ENCODE measurements at regions not wholly inside any gene's neighbourhood (a gene's known extent, or its start where the extent isn't known, plus 50 kb on each side); places are given as distances from the start of the nearest gene placed in this dataset.

DNA sequence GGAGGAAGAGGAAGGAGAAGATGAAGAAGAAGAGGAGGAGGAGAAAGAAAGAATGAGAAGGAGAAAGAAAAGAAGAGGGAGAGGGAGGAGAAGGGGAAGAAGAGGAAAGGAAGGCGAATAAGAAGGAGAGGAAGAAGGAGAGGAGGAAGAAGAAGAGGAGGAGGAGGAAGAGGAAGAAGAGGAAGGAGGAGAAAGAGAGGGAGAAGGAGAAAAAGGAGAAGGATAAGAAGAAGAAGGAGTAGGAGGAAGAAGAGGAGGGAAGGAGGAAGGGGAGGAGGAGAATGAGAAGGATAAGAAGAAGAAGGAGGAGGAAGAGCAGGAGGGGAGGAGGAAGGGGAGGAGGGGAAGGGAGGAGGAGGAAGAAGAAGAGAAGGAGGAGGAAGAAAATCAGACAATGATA lies 149.2 kb upstream of the LYZL2 start:
- peaks cover 0 to 5% (median 3%) of the 10 kb centered on the region in 4 donors for H3K4me1 ChIP-seq
- no peak for TF ChIP-seq POLR2A (IDR thresholded peaks at IDR 0.05)
- TF ChIP-seq EP300 (IDR thresholded peaks at IDR 0.05) = no peak
- no peak for ATAC-seq (ENCODE audit: low FRiP score in 2 of 2)
- H3K36me3 ChIP-seq = no peaks in the 10 kb centered on the region
- H3K27me3 ChIP-seq = no peaks in the 10 kb centered on the region
- H3K27ac ChIP-seq = no peak overlapping the region
- no peaks in the 10 kb centered on the region for H3K9me3 ChIP-seq
- H3K4me3 ChIP-seq = no peak overlapping the region
- DNase-seq = no peak
- 0% methylated on average over 1 of the region's 1 CpG for WGBS, 2 donors

DNA sequence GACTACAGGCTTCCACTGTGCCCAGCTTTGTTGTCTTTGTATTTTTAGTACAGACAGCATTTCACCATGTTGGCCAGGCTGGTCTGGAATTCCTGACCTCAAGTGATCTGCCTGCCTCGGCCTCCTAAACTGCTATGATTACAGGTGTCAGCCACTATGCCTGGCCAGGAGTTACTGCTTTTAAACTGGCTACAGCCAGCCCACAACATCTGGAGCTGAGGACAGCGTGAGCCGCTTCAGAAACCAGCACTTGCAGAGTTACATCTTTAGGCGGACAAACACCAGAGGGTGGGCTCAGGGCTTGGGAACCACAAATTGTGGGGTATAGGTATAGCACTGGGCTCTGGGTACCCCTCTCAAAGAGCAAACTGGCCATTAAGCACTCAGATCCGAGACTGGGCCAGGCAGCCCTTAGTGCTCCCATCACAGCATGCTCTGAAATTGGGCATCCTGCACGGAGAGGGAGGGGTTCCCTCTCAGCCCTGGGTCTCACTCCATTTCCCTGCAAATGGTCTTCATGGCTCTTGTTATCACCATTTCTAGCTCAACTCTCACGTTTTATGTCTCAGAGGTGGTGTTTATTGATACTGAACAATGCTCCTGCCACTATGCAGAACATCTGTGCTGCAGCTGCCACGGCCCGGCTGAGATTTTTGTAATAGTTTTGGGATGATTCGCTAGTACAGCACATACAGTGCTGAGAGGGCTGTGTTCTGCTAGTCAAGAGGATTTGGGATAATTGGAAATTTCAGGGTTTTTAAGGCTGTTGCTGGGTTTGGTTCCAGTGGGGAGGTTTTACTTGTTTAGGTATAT lies 146.4 kb upstream of the LYZL2 start:
- Histone ChIP-seq H3K4me1 (no peaks in the 10 kb centered on the region), H3K27me3 (no peaks in the 10 kb centered on the region), H3K27ac (no peak overlapping the region), H3K36me3 (no peaks in the 10 kb centered on the region), H3K9me3 (peaks cover 1 to 12% (median 6%) of the 10 kb centered on the region in 4 donors), H3K4me3 (no peak overlapping the region)
- DNase-seq = no peak
- peak in 1 of 2 donors; percentile 80 for ATAC-seq (ENCODE audit: low FRiP score in 2 of 2)
- no peak for TF ChIP-seq POLR2AphosphoS5 (IDR thresholded peaks at IDR 0.05)
- TF ChIP-seq, protein P1, sequence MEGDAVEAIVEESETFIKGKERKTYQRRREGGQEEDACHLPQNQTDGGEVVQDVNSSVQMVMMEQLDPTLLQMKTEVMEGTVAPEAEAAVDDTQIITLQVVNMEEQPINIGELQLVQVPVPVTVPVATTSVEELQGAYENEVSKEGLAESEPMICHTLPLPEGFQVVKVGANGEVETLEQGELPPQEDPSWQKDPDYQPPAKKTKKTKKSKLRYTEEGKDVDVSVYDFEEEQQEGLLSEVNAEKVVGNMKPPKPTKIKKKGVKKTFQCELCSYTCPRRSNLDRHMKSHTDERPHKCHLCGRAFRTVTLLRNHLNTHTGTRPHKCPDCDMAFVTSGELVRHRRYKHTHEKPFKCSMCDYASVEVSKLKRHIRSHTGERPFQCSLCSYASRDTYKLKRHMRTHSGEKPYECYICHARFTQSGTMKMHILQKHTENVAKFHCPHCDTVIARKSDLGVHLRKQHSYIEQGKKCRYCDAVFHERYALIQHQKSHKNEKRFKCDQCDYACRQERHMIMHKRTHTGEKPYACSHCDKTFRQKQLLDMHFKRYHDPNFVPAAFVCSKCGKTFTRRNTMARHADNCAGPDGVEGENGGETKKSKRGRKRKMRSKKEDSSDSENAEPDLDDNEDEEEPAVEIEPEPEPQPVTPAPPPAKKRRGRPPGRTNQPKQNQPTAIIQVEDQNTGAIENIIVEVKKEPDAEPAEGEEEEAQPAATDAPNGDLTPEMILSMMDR (IDR thresholded peaks at IDR 0.05) = no peak
- 62 to 74% methylated on average over 9 to 10 of the region's 10 CpGs for WGBS, 2 donors

DNA sequence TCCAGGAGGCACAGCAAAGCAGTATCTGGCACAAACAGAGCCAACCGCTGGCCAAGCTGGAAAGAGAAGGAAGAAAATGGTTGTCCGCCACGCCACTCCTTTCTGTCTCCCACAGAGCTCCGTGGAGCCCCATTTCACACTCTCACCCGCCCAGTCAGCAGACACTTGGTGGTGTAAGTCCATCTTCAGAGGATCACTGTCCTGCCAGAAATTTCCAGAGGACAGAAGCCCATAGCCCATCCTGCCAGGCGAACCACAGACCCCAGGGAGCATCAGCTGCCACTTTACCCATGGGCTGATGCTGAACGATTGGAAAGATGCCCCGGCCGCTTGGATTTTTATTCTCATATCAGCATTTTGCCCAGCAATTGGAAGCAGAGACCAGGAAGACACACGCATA lies 144.7 kb upstream of the LYZL2 start:
- Histone ChIP-seq H3K27ac (no peak overlapping the region), H3K27me3 (no peaks in the 10 kb centered on the region), H3K9me3 (peaks cover 15 to 29% (median 21%) of the 10 kb centered on the region in 4 donors), H3K36me3 (no peaks in the 10 kb centered on the region), H3K4me1 (no peaks in the 10 kb centered on the region), H3K4me3 (no peak overlapping the region)
- no peak for ATAC-seq (ENCODE audit: low FRiP score in 2 of 2)
- no peak for DNase-seq
- TF ChIP-seq POLR2A (IDR thresholded peaks at IDR 0.05) (no peak), EP300 (IDR thresholded peaks at IDR 0.05) (no peak), POLR2AphosphoS5 (IDR thresholded peaks at IDR 0.05) (no peak)
- TF ChIP-seq, protein P1 (IDR thresholded peaks at IDR 0.05) = no peak
- 93 to 96% methylated on average over 10 of the region's 10 CpGs for WGBS, 2 donors

DNA sequence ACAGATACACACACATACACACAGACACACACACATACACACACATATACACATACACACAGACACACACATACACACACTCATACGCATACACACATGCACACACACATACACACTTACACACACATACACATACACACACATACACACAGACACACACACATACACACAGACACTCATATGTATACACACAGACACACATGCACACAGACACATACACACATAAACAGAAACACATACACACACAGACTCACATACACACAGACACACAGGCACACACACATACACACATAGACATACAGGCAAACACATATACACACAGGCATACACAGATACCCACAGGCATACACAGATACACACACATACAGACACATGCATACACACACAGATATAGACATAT lies 143.9 kb upstream of the LYZL2 start:
- Histone ChIP-seq H3K27me3 (no peaks in the 10 kb centered on the region), H3K9me3 (peaks cover 15 to 30% (median 21%) of the 10 kb centered on the region in 4 donors), H3K4me1 (no peaks in the 10 kb centered on the region), H3K36me3 (no peaks in the 10 kb centered on the region), H3K4me3 (no peak overlapping the region), H3K27ac (no peak overlapping the region)
- TF ChIP-seq POLR2A (IDR thresholded peaks at IDR 0.05) = no peak
- no peak for TF ChIP-seq POLR2AphosphoS5 (IDR thresholded peaks at IDR 0.05)
- TF ChIP-seq, protein P1 (IDR thresholded peaks at IDR 0.05) = no peak
- no peak for TF ChIP-seq EP300 (IDR thresholded peaks at IDR 0.05)
- DNase-seq (no peak), ATAC-seq (ENCODE audit: low FRiP score in 2 of 2) (no peak)
- WGBS, 2 donors = 75 to 91% methylated on average over 1 of the region's 1 CpG

DNA sequence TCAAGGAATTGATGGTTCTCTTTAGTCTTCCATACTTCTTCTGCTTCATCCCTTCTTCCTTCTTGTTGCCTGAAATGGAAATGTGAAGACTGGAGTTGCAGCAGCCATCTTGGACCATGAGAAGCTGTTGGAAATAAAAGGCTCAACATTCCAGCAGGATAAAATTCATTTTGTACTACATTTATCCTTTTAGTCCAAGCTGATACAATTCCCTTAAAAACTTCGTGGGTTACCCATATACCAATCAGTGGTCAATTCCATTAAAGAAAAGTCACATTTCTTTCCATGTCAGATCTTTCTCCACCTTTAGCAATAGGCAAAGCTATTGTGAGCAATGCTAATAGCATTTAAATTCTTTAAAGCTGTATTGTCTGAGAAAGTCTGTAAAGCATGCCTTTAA lies 141.3 kb upstream of the LYZL2 start:
- no peaks in the 10 kb centered on the region for H3K4me1 ChIP-seq
- 31 to 58% methylated on average over 1 of the region's 1 CpG for WGBS, 2 donors
- no peak overlapping the region for H3K27ac ChIP-seq
- no peak overlapping the region for H3K4me3 ChIP-seq
- DNase-seq (no peak), ATAC-seq (ENCODE audit: low FRiP score in 2 of 2) (no peak)
- no peaks in the 10 kb centered on the region for H3K27me3 ChIP-seq
- peaks cover 15 to 30% (median 21%) of the 10 kb centered on the region in 4 donors for H3K9me3 ChIP-seq
- H3K36me3 ChIP-seq = no peaks in the 10 kb centered on the region
- TF ChIP-seq POLR2A (IDR thresholded peaks at IDR 0.05) = no peak
- TF ChIP-seq, protein P1 (IDR thresholded peaks at IDR 0.05) = no peak
- no peak for TF ChIP-seq EP300 (IDR thresholded peaks at IDR 0.05)
- no peak for TF ChIP-seq POLR2AphosphoS5 (IDR thresholded peaks at IDR 0.05)
